Adrenal gland (tissue), 5 donors: ENCODE measurements at regions not wholly inside any gene's neighbourhood (a gene's known extent, or its start where the extent isn't known, plus 50 kb on each side); places are given as distances from the start of the nearest gene placed in this dataset.
"Not testable (repeated sequence)": the region's sequence is repeated elsewhere in the genome, so short reads cannot be mapped to it uniquely, and the experiment has no call there.

ENCODE experiments used
- CTCF ChIP-seq, 6 experiments: fragments of 450-650 bp in 4 of 6; fragments of 200-600 bp in 2 of 6; sonication (generic) in 1 of 6; IDR thresholded peaks; 1 replicate in 5 of 6; 2 replicates in 1 of 6; pipeline versions ENCODE4 v1.5.1 to v1.8.0; 2016 to 2021; ENCODE audit warnings: antibody characterized with exemption in 6 of 6, mild to moderate bottlenecking in 2 of 6, moderate library complexity in 1 of 6
- POLR2A ChIP-seq, 2 donors: fragments of 450-650 bp; IDR thresholded peaks; one replicate each; pipeline ENCODE4 v1.6.1; 2017; ENCODE audit warnings: antibody characterized with exemption in 2 of 2, mild to moderate bottlenecking in 2 of 2, moderate library complexity in 1 of 2
- donor health status: DM: no; HTN: no; CAD: no.

- not testable (repeated sequence) for TF ChIP-seq POLR2A, CTCF (IDR thresholded peaks at IDR 0.05)
Measured at GRCh38 chr17:45568275-45568674, 77.8 kb upstream of the PLEKHM1 start.
